ENCODE measurements at regions not wholly inside any gene's neighbourhood (a gene's known extent, or its start where the extent isn't known, plus 50 kb on each side); places are given as distances from the start of the nearest gene placed in this dataset.

GRCh38 chr12:61911113-61911512 is 349.1 kb upstream of the USP15 start:
- no peak overlapping the region for H3K4me3 ChIP-seq (ENCODE audit: low read depth, low read length)
- no peaks in the 10 kb centered on the region for H3K36me3 ChIP-seq (ENCODE audit: control insufficient read depth, insufficient read depth, low read length)
- no peaks in the 10 kb centered on the region for H3K4me1 ChIP-seq (ENCODE audit: control insufficient read depth, insufficient read depth, low read length)
- no peak overlapping the region for H3K9ac ChIP-seq (ENCODE audit: low read depth, low read length)
- H3K27ac ChIP-seq (ENCODE audit: low read depth, low read length) = no peak overlapping the region
- H3K27me3 ChIP-seq (ENCODE audit: control insufficient read depth, insufficient read depth, low read length) = no peaks in the 10 kb centered on the region
- H3K9me3 ChIP-seq (ENCODE audit: control insufficient read depth, insufficient read depth, low read length) = no peaks in the 10 kb centered on the region

- H3K9ac ChIP-seq (ENCODE audit: low read depth, low read length) = no peak overlapping the region
- H3K27ac ChIP-seq (ENCODE audit: low read depth, low read length) = no peak overlapping the region
- no peaks in the 10 kb centered on the region for H3K27me3 ChIP-seq (ENCODE audit: control insufficient read depth, insufficient read depth, low read length)
- no peaks in the 10 kb centered on the region for H3K36me3 ChIP-seq (ENCODE audit: control insufficient read depth, insufficient read depth, low read length)
- H3K4me1 ChIP-seq (ENCODE audit: control insufficient read depth, insufficient read depth, low read length) = no peaks in the 10 kb centered on the region
- no peaks in the 10 kb centered on the region for H3K9me3 ChIP-seq (ENCODE audit: control insufficient read depth, insufficient read depth, low read length)
- H3K4me3 ChIP-seq (ENCODE audit: low read depth, low read length) = no peak overlapping the region
These were observed 344.8 kb upstream of the USP15 start for GRCh38 chr12:61915420-61915819.

GRCh38 chr12:61916831-61917230 is 343.4 kb upstream of the USP15 start:
- no peak overlapping the region for H3K9ac ChIP-seq (ENCODE audit: low read depth, low read length)
- no peaks in the 10 kb centered on the region for H3K27me3 ChIP-seq (ENCODE audit: control insufficient read depth, insufficient read depth, low read length)
- no peak overlapping the region for H3K4me3 ChIP-seq (ENCODE audit: low read depth, low read length)
- H3K36me3 ChIP-seq (ENCODE audit: control insufficient read depth, insufficient read depth, low read length) = no peaks in the 10 kb centered on the region
- no peak overlapping the region for H3K27ac ChIP-seq (ENCODE audit: low read depth, low read length)
- H3K9me3 ChIP-seq (ENCODE audit: control insufficient read depth, insufficient read depth, low read length) = no peaks in the 10 kb centered on the region
- H3K4me1 ChIP-seq (ENCODE audit: control insufficient read depth, insufficient read depth, low read length) = no peaks in the 10 kb centered on the region

GRCh38 chr12:61919686-61920085 is 340.5 kb upstream of the USP15 start:
- Histone ChIP-seq H3K27ac (ENCODE audit: low read depth, low read length) (no peak overlapping the region), H3K9ac (ENCODE audit: low read depth, low read length) (no peak overlapping the region), H3K27me3 (ENCODE audit: control insufficient read depth, insufficient read depth, low read length) (no peaks in the 10 kb centered on the region), H3K9me3 (ENCODE audit: control insufficient read depth, insufficient read depth, low read length) (no peaks in the 10 kb centered on the region), H3K4me1 (ENCODE audit: control insufficient read depth, insufficient read depth, low read length) (no peaks in the 10 kb centered on the region), H3K4me3 (ENCODE audit: low read depth, low read length) (no peak overlapping the region), H3K36me3 (ENCODE audit: control insufficient read depth, insufficient read depth, low read length) (no peaks in the 10 kb centered on the region)

GRCh38 chr12:61920230-61920629 is 340.0 kb upstream of the USP15 start:
- Histone ChIP-seq H3K4me1 (ENCODE audit: control insufficient read depth, insufficient read depth, low read length) (no peaks in the 10 kb centered on the region), H3K36me3 (ENCODE audit: control insufficient read depth, insufficient read depth, low read length) (no peaks in the 10 kb centered on the region), H3K4me3 (ENCODE audit: low read depth, low read length) (no peak overlapping the region)

GRCh38 chr12:61923152-61923551 is 337.1 kb upstream of the USP15 start:
- H3K4me3 ChIP-seq (ENCODE audit: low read depth, low read length) = no peak overlapping the region
- H3K9ac ChIP-seq (ENCODE audit: low read depth, low read length) = no peak overlapping the region
- H3K27ac ChIP-seq (ENCODE audit: low read depth, low read length) = no peak overlapping the region
- no peaks in the 10 kb centered on the region for H3K27me3 ChIP-seq (ENCODE audit: control insufficient read depth, insufficient read depth, low read length)
- no peaks in the 10 kb centered on the region for H3K9me3 ChIP-seq (ENCODE audit: control insufficient read depth, insufficient read depth, low read length)
- H3K36me3 ChIP-seq (ENCODE audit: control insufficient read depth, insufficient read depth, low read length) = no peaks in the 10 kb centered on the region
- no peaks in the 10 kb centered on the region for H3K4me1 ChIP-seq (ENCODE audit: control insufficient read depth, insufficient read depth, low read length)

More at GRCh38 chr12:61920230-61920629, 340.0 kb upstream of the USP15 start:
- no peaks in the 10 kb centered on the region for H3K9me3 ChIP-seq (ENCODE audit: control insufficient read depth, insufficient read depth, low read length)
- H3K27ac ChIP-seq (ENCODE audit: low read depth, low read length) = no peak overlapping the region
- no peaks in the 10 kb centered on the region for H3K27me3 ChIP-seq (ENCODE audit: control insufficient read depth, insufficient read depth, low read length)
- no peak overlapping the region for H3K9ac ChIP-seq (ENCODE audit: low read depth, low read length)

- H3K4me3 ChIP-seq (ENCODE audit: low read depth, low read length) = no peak overlapping the region
- peaks cover 5% of the 10 kb centered on the region; the same call in 1 of the 2 replicates for H3K4me1 ChIP-seq (ENCODE audit: control insufficient read depth, insufficient read depth, low read length)
- H3K27me3 ChIP-seq (ENCODE audit: control insufficient read depth, insufficient read depth, low read length) = no peaks in the 10 kb centered on the region
- H3K9me3 ChIP-seq (ENCODE audit: control insufficient read depth, insufficient read depth, low read length) = no peaks in the 10 kb centered on the region
- H3K9ac ChIP-seq (ENCODE audit: low read depth, low read length) = no peak overlapping the region
- no peaks in the 10 kb centered on the region for H3K36me3 ChIP-seq (ENCODE audit: control insufficient read depth, insufficient read depth, low read length)
- no peak overlapping the region for H3K27ac ChIP-seq (ENCODE audit: low read depth, low read length)
These were observed 325.6 kb upstream of the USP15 start for GRCh38 chr12:61934564-61934963.

GRCh38 chr12:61939977-61940376 is 320.2 kb upstream of the USP15 start:
- Histone ChIP-seq H3K36me3 (ENCODE audit: control insufficient read depth, insufficient read depth, low read length) (no peaks in the 10 kb centered on the region), H3K27ac (ENCODE audit: low read depth, low read length) (peak overlapping the region; percentile 45), H3K9me3 (ENCODE audit: control insufficient read depth, insufficient read depth, low read length) (no peaks in the 10 kb centered on the region), H3K9ac (ENCODE audit: low read depth, low read length) (no peak overlapping the region), H3K4me3 (ENCODE audit: low read depth, low read length) (peak overlapping the region; percentile 33; the same call in 1 of the 2 replicates), H3K4me1 (ENCODE audit: control insufficient read depth, insufficient read depth, low read length) (peaks cover 16% of the 10 kb centered on the region), H3K27me3 (ENCODE audit: control insufficient read depth, insufficient read depth, low read length) (no peaks in the 10 kb centered on the region)

GRCh38 chr12:61956545-61956944 is 303.7 kb upstream of the USP15 start:
- Histone ChIP-seq H3K9me3 (ENCODE audit: control insufficient read depth, insufficient read depth, low read length) (no peaks in the 10 kb centered on the region), H3K4me3 (ENCODE audit: low read depth, low read length) (no peak overlapping the region), H3K27ac (ENCODE audit: low read depth, low read length) (no peak overlapping the region), H3K27me3 (ENCODE audit: control insufficient read depth, insufficient read depth, low read length) (no peaks in the 10 kb centered on the region), H3K36me3 (ENCODE audit: control insufficient read depth, insufficient read depth, low read length) (no peaks in the 10 kb centered on the region), H3K9ac (ENCODE audit: low read depth, low read length) (no peak overlapping the region), H3K4me1 (ENCODE audit: control insufficient read depth, insufficient read depth, low read length) (no peaks in the 10 kb centered on the region)

- no peak overlapping the region for H3K27ac ChIP-seq (ENCODE audit: low read depth, low read length)
These were observed 285.7 kb upstream of the USP15 start for GRCh38 chr12:61974461-61974860.

GRCh38 chr12:61985830-61986229 is 274.4 kb upstream of the USP15 start:
- Histone ChIP-seq H3K36me3 (ENCODE audit: control insufficient read depth, insufficient read depth, low read length) (no peaks in the 10 kb centered on the region), H3K9ac (ENCODE audit: low read depth, low read length) (no peak overlapping the region), H3K27ac (ENCODE audit: low read depth, low read length) (no peak overlapping the region)

More at GRCh38 chr12:61974461-61974860, 285.7 kb upstream of the USP15 start:
- Histone ChIP-seq H3K4me1 (ENCODE audit: control insufficient read depth, insufficient read depth, low read length) (no peaks in the 10 kb centered on the region), H3K4me3 (ENCODE audit: low read depth, low read length) (no peak overlapping the region), H3K9me3 (ENCODE audit: control insufficient read depth, insufficient read depth, low read length) (no peaks in the 10 kb centered on the region), H3K9ac (ENCODE audit: low read depth, low read length) (no peak overlapping the region), H3K36me3 (ENCODE audit: control insufficient read depth, insufficient read depth, low read length) (no peaks in the 10 kb centered on the region), H3K27me3 (ENCODE audit: control insufficient read depth, insufficient read depth, low read length) (no peaks in the 10 kb centered on the region)

GRCh38 chr12:61987173-61987572 is 273.0 kb upstream of the USP15 start:
- Histone ChIP-seq H3K4me3 (ENCODE audit: low read depth, low read length) (no peak overlapping the region), H3K9me3 (ENCODE audit: control insufficient read depth, insufficient read depth, low read length) (no peaks in the 10 kb centered on the region), H3K27ac (ENCODE audit: low read depth, low read length) (no peak overlapping the region), H3K36me3 (ENCODE audit: control insufficient read depth, insufficient read depth, low read length) (no peaks in the 10 kb centered on the region), H3K4me1 (ENCODE audit: control insufficient read depth, insufficient read depth, low read length) (no peaks in the 10 kb centered on the region), H3K27me3 (ENCODE audit: control insufficient read depth, insufficient read depth, low read length) (no peaks in the 10 kb centered on the region), H3K9ac (ENCODE audit: low read depth, low read length) (no peak overlapping the region)

More at GRCh38 chr12:61985830-61986229, 274.4 kb upstream of the USP15 start:
- H3K4me3 ChIP-seq (ENCODE audit: low read depth, low read length) = no peak overlapping the region
- H3K4me1 ChIP-seq (ENCODE audit: control insufficient read depth, insufficient read depth, low read length) = no peaks in the 10 kb centered on the region
- no peaks in the 10 kb centered on the region for H3K9me3 ChIP-seq (ENCODE audit: control insufficient read depth, insufficient read depth, low read length)
- no peaks in the 10 kb centered on the region for H3K27me3 ChIP-seq (ENCODE audit: control insufficient read depth, insufficient read depth, low read length)
